Dermis microvascular lymphatic vessel endothelial cell (primary cell): ENCODE measurements at regions not wholly inside any gene's neighbourhood (a gene's known extent, or its start where the extent isn't known, plus 50 kb on each side); places are given as distances from the start of the nearest gene placed in this dataset.

Experiments used
- DNase-seq, 2 donors: peaks; one replicate each; pipeline versions ENCODE4 v3.0.0 to v3.0.0-alpha.2; 2010; ENCODE audit warnings: low read depth in 2 of 2

GRCh38 chr1:238302646-238303045, 411.9 kb upstream of the ZP4 start:
- no peak for DNase-seq

GRCh38 chr1:238296371-238296770, 405.6 kb upstream of the ZP4 start:
- no peak for DNase-seq

GRCh38 chr1:238293075-238293474, 402.4 kb upstream of the ZP4 start:
- no peak for DNase-seq

GRCh38 chr1:238281418-238281817, 390.7 kb upstream of the ZP4 start:
- no peak for DNase-seq

- DNase-seq, result no peak
Measured at GRCh38 chr1:238279694-238280380, 389.1 kb upstream of the ZP4 start.

- no peak for DNase-seq
Measured at GRCh38 chr1:238272145-238272544, 381.4 kb upstream of the ZP4 start.

- no peak for DNase-seq
Measured at GRCh38 chr1:238265866-238266265, 375.1 kb upstream of the ZP4 start.

- DNase-seq, result no peak
Measured at GRCh38 chr1:238264951-238265350, 374.2 kb upstream of the ZP4 start.

- no peak for DNase-seq
Measured at GRCh38 chr1:238258510-238258909, 367.8 kb upstream of the ZP4 start.

- DNase-seq, result no peak
Measured at GRCh38 chr1:238257018-238257621, 366.4 kb upstream of the ZP4 start.

- no peak for DNase-seq
Measured at GRCh38 chr1:238254935-238255334, 364.2 kb upstream of the ZP4 start.

GRCh38 chr1:238252033-238252802, 361.5 kb upstream of the ZP4 start:
- DNase-seq, result peak in 1 of 2 donors; percentile 3

GRCh38 chr1:238248356-238248755, 357.6 kb upstream of the ZP4 start:
- no peak for DNase-seq

GRCh38 chr1:238242181-238242580, 351.5 kb upstream of the ZP4 start:
- DNase-seq, result no peak

- DNase-seq, result no peak
Measured at GRCh38 chr1:238241607-238242006, 350.9 kb upstream of the ZP4 start.

GRCh38 chr1:238239343-238239742, 348.6 kb upstream of the ZP4 start:
- DNase-seq, result no peak

- no peak for DNase-seq
Measured at GRCh38 chr1:238233966-238234365, 343.2 kb upstream of the ZP4 start.

- no peak for DNase-seq
Measured at GRCh38 chr1:238232084-238232710, 341.5 kb upstream of the ZP4 start.

GRCh38 chr1:238226810-238227209, 336.1 kb upstream of the ZP4 start:
- no peak for DNase-seq

GRCh38 chr1:238223076-238223640, 332.4 kb upstream of the ZP4 start:
- no peak for DNase-seq

GRCh38 chr1:238221738-238222137, 331.0 kb upstream of the ZP4 start:
- no peak for DNase-seq

GRCh38 chr1:238214449-238214848, 323.7 kb upstream of the ZP4 start:
- no peak for DNase-seq
